GM19395 (cell line): ENCODE measurements at regions not wholly inside any gene's neighbourhood (a gene's known extent, or its start where the extent isn't known, plus 50 kb on each side); places are given as distances from the start of the nearest gene placed in this dataset.

Experiments
- ATAC-seq: cut with Tn5 transposase; IDR thresholded peaks from one replicate; pipeline ENCODE4 v1.9.1; 2021; ENCODE audit warnings: mild to moderate bottlenecking, moderate library complexity; ENCODE audit not compliant: unreplicated experiment

DNA sequence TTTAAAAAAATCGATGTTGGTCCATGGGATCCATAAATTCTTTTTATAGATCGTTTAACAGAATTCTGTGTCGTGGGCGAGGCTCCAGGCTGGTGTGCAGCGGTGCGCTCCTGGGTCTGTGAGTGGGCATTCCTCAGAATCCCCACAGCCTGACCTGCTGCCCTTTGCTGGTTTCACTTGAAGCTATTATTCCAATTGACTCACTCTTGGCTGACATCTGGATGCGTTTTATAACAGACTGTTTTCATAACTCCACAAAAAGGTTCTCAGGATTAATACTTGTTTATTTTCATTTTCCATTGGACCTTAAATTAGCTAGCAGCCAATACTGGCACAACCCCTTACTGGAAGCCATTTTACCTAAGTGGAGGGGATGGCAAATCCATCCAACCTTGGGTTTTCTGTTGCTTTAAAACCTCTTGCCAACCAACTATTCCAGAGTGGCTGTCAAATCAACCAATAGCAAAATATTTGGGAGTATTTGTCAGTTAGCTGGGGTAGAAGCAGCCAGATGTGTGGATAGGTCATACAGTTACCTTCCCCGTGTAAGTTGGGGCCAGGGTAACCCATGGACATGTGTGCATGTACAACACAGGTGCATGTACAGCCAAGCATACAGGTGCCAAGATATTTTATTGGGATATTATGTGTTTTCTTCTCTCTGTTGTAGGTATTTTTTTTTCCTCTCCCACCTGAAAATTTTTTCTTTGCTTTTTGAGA is 160.7 kb upstream of the ZNF32 start:
- no peak for ATAC-seq

DNA sequence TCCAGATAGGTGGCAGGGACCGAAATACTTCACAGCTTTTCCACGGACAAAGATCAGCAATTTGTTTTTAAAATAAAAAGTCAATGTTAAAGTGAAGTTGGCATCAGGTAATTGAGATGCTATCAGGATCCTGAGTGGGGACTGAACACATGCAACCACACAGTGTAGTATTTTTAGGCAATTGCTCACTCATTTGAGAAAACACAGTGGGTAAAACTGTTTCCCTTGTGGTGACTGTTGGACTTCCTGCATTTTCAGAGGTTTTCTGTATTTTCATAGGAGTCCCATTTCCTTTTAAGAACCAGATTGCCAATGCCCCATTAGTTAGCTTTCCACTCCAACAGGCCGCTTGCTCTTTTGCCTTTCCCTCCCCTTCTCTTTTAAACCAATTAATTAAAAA is 159.5 kb upstream of the ZNF32 start:
- ATAC-seq: peak; percentile 70

DNA sequence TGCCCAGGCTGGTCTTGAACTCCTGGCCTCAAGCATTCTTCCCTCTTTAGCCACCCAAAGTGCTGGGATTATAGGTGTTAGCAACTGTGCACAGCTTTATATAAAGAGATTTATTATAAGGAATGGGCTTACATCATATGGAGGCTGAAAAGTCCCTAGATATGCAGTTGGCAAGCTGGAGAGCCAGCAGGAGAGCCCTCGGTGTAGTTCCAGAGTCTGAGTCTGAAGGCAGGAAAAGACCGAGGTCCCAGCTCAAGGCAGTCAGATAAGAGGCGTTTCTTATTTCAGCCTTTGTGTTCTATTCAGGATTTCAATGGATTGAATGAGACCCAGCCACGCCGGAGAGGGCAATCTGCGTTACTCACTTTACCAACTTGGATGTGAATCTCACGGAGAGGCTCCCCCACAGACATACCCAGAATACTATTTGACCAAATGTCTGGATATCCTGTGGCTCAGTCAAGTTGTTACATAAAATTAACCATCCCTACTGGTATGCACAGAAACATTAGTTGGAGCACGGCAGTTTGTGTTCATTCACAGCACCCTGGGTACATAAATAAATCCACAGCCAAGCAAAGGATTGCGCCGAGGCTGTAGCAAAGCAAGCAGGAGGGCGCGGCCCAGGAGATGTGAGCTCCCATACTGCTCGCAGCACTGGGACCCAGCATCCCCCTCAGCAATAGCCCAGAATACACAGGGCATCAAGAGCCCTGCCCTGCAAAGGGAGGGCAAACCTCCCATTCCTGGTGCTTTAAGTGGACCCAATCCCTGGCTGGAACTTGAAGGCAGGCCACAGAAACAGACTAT is 158.4 kb upstream of the ZNF32 start:
- no peak for ATAC-seq

DNA sequence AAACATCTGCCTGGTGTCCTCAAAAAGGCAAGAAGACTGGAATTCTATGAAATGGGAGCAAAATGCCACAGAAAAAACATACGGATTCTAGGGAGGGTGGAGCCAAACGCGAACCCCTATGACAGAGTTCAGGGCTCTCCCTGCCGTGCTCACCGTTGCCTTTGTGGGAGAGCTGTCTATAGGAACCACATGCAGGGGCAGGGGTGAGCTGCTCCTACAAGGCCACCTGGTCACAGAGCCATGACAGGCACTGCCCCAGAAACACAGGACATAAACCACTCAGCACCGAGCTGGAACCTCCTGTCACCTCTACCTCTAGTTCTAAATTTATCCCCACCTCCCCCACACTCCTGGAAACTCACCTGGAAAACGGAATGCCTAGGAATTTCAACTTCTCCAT is 155.1 kb upstream of the ZNF32 start:
- no peak for ATAC-seq

DNA sequence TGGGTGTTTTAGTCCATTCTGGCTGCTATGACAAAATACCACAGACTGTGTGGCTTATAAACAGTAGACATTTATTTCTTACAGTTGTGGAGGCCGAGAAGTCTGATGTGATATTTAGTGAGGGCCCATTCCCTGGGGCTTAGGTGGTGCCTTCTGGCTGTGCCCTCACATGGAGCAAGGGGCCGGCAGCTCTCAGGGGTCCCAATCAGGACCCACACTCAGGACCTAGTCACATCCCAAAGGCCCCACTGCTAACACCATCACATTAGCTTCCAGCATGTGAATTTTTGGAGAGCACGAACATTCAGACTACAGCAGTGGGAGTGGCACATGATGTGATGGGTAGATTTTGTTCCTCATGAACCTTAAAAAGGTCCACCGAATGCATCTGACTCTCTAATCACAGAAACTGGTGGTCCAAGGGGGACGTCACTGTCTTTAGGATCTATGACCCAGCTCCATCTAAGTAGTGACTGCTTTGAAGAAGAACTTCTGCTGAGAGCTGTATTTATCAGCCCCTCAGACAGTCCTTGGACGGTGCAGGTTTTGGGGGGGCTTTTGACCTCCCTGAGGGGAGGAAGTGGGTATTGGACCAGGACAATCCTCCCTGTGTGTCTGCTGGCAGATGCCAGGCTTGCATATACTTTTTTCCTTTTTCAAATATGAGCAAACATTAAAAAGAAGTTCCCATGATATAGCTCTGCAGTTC is 154.5 kb upstream of the ZNF32 start:
- ATAC-seq: no peak

DNA sequence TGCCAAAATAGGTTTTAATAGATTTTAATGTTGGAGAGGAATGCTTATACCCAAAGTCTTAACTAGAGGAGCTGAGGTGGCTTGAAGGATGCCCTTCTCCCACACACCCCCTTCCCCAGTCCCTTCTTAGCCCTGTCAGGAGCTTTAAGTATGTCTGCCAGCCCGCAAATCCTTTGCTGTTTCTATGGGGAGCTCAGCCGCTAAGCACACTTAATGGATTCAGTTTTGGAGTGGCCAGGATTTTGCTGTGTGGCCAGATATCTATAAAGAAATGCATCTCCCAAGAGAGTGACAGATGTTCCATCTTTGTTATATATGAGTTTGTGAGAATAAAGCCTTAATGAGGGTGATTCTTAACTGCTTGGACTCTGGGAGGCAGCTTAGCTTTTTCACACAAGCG is 152.9 kb upstream of the ZNF32 start:
- no peak for ATAC-seq

DNA sequence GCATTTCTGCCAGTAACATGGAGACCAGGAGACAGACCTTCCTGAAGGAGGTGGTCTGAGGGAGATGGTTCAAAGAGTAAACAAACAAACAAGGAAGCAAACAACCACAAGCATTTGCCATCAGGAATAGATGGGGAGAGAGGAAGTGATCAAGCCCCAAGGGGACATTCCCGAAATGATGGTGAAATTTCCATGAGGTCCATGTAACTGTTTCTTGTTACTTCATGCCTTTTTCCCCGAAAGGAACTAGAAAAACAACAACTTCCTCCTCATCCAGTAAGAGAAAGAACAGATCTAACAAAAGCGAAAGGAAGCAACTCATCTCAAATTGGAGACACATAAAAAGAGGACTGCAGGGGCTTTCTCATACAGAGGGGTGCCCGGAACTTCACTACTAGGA is 152.5 kb upstream of the ZNF32 start:
- ATAC-seq: no peak

DNA sequence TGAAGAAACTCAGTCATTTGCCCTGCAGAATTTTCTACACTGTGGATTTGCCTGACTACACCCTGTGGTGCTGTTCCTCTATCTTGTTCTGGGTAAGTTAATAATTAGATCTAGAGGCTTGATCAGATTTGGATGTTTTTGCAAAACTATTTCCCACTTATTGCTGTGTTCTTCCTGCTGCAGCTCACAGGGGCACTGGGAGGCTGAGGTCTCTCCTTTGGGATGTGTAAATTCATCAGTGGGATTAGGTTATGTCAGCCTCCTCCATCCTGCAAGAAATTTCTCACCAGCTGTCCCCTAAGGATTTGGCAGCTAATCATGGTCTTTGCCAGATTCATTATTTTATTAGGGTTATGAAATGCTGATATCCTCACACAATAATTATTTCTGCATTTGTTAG is 148.1 kb upstream of the ZNF32 start:
- no peak for ATAC-seq

DNA sequence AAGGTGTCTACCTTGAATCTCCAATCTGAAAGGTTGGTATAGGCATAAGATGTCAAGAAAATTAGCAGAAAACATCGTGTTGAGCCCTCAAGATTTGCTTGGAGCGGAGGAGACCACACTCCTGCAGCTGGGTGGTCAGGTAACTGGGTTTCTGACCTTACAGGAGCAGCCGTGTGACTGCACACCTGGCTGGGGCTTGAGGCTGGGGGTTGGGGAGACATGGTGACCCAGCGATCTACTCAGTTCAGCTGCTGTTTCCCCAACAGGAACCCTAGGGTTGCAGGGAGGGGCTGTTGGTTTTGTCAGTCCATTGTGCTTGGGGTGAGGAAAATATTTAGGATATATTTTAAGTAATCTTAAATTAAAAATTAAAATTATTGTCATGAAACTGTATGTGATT is 147.0 kb upstream of the ZNF32 start:
- no peak for ATAC-seq

DNA sequence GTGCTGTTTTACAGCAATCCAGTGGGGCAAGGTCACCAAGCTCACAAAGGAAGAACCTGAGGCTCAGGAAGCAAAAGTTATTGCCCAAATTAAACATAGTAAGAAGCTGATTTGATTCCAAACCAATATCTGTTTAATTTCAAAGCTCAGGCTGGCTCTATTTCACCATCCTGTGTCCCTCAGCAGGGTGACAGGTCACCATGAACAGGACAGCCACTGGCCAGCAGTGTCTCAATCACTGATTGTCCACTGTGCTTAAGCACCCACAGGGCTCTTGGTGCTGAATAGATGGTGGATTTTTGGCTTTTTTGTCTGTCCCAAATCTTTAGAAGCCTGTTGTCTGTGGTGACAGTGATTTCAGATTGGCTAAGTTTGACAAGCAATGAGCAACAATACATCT is 146.4 kb upstream of the ZNF32 start:
- no peak for ATAC-seq

DNA sequence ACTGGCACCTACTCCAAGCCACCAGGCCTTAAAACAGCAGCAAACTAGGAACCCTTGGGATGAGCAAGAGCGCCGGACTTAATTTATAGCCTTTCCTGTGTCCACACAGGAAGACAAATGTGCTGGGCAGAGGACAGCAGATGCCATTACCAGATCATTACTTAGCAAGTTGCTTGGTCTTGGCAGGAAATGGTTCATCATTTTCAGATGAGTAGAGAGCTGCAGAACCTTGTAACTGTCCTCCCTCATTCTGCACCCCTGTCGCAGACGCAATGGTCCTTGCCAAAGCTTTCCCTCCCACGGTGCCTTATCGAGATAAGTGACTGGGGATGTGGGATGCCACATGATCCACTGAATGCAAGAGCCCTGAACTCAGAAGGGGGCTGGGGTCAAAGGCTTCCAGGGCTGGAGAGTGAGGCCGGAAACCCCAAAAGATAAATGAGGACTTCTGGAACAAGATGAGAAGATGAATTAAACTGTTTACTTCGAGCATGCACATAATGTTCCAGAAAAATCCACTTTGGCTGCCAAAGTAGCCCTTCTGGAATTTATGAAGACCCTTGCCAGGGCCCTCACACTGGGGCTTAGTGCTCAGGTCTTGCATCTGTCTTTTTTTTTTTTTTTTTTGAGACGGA is 145.6 kb upstream of the ZNF32 start:
- ATAC-seq: no peak

DNA sequence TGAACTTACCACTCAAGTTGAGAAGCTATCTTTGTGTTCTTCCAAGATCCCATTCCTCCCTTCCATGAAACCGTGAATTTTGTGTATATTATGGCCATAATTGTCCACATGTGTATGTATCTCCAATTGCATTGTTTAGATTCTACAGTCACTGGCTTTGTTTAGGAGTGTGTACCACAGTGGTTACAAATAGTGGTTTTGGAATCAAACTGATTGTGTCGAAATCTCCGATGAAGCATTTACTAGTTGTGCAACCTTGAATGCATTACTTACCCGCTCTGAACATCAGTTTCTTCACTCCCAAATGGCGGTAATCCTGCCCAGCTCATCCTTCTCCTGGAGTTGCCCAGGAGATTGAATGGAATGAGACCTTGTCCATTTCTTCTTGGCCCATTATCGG is 145.0 kb upstream of the ZNF32 start:
- no peak for ATAC-seq

DNA sequence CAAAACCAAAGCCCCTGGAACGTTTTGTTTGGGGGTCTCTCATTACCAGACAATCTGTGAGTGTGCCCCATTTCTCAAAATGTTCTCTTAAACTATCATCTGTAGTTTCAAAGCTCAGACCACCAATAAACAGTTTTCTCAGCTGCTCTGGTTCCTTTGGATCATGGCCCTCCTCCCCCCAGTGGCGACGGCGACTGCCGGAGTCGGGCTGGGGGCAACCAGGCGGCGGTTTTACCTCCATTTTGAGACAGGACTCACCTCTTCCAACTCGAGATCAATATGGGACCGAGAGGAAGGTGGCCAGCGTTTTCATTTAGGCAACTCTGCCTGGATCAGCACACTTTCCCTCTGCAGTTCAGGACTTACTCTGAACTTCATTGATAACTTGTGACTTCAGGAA is 141.5 kb upstream of the ZNF32 start:
- ATAC-seq: no peak

DNA sequence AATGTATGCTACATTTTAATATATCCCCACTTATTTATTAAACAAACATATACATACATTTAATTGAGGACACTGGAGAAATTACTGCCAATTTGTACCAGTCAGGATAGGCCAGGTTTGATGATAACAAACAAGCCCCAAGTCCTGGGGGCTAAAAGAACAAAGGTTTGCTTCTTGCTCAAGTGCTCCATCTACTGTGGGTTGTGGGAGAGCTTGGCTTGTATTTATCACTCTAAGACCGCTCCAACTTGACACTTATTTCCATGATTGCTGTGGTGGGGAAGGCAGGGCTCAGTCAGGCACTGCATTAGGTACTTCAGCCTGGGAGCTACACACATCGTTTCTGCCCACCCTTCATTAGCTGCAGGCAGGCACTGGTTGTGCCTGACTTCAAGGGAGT is 136.6 kb upstream of the ZNF32 start:
- ATAC-seq: no peak

DNA sequence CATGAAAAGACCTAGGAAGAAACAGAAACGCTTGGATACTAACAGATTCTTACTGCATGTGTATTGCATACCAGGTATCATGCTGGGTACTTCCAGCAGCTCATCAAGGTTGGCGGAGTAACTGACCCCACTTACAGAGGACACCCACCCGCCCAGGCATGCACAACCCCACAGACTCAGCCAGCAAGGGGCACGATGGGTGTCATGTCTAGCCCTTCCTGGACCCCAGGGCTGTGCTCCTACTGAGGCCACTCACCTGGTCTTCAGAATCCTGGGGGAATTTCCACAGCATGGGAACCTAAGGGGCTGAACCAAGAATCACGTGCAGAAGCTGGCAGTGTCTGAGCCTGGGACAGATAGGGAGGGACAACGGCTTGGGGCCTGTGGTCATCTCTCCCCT is 134.1 kb upstream of the ZNF32 start:
- no peak for ATAC-seq

DNA sequence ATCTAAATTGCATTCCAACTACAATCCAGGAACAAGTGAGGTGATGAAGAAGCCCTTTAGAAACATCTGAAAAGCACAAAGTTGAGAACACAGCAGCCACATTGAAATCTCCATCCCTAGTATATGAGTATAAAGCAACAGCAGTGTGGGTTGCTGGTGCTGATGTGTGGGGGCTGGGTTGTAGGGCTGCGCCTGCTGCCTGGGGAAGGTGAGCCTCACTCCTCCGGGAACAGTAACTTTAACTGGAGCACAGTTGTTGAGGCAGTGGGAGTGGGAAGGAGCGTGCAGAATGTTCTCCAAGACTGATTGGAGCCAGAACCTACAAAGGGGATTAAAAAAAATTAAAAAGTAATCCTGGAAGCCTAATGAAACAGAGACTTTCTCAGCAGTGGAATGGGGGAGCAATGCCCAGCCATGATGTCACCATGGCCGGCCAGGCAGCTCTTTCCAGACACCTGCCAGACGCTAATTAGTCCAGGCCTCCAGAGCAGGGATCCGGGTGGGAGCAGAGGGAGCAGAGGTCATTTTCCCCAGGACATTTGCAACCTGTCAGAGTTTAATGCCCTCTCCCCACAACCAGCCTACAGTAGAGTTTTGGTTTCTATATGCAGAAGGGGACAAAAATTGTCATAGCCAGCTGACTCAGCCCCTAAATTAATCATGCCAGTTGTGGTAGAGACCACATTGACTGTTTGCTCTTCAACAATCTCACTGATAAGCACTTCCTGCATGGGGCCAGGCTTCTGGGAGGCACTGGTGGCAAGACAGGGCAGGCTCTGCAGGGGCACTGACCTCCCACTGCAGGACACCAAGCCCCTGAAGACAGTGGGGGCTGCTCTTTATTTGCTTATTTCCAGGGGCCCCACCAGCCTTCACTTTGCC is 133.0 kb upstream of the ZNF32 start:
- ATAC-seq: no peak

DNA sequence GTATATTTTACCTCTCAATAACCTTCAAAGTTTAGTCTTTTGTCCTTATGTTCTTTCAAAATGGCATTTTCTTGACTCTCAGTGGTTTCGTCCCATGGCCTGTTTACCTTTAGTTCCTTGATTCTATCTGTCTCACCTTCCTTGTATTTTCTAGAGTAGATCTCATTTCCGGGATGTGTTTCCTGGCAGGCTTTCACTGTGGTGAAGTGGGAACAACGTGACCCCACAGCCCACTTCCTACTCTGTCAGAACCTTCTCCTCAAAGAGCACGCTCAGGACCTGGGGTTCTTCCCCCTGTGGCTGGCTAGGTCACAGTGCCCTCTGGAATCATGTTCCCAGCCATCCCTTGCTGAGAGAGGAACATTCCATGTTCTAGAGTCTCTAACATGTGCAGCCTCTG is 129.9 kb upstream of the ZNF32 start:
- no peak for ATAC-seq

DNA sequence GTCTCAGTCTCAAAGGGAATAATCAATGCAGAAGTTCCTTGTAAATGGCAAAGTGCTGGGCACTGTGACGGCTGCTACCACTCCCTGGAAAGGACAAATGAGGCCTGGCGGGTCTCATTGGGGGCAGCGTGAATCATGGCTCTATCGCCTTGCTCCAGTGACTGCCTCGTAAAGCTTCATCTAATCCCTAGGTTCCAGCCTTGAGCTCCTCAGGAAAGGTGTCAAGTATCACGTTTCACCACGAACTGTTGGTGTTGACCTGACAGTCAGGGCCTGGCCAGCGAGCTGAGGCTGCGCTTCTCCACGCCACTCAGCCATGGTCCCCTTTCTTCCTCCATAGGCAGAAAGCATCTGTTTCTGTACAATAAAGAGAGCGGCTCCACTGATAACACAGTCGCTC is 126.7 kb upstream of the ZNF32 start:
- ATAC-seq: no peak

DNA sequence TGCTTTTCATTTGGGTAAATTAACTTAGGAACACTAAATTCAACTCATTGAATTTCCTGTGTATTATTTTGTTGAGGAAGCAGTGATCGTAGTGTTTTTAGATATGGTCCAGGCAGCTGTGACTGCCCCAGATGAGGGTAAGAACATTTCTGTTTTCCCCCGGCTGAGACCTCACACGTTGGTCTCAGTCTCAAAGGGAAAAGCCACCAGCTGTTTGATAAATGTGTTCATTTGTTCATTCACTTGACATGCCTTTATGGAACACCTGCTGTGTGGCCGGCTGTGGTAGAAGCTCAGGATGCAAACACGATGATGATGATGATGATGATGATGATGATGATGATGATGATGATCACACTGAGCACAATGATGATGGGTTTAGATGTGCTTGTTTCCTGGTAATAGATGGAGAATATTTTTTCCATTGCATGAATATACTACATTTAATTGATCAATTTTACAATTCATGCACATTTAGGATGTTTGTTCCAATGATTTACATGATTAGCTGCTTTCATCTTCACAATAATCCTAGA is 125.6 kb upstream of the ZNF32 start:
- no peak for ATAC-seq

DNA sequence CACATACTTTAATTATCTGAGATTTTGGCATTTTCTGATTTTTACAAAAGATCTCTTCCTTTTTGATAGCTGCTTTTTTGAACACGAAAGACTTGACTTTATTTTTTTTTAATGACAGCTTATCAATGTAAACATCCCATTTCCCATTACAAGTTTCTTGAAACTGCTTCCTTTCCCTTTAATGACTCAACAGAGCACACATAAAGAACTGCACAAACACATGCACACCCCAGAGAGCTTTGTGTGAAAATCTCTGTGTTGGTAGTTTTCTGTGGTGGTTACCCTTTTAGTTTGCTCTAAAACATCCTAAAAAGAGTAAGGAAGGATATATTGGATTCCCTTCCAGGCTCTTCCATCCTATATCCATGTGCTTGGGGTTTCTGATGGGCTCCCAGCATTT is 125.1 kb upstream of the ZNF32 start:
- no peak for ATAC-seq
